HG03439 (cell line): ENCODE measurements at regions not wholly inside any gene's neighbourhood (a gene's known extent, or its start where the extent isn't known, plus 50 kb on each side); places are given as distances from the start of the nearest gene placed in this dataset.
"Not testable (repeated sequence)": the region's sequence is repeated elsewhere in the genome, so short reads cannot be mapped to it uniquely, and the experiment has no call there.

Experiments used
- ATAC-seq: cut with Tn5 transposase; IDR thresholded peaks from one replicate; pipeline ENCODE4 v1.9.1; 2021; ENCODE audit warnings: mild to moderate bottlenecking, moderate library complexity; ENCODE audit not compliant: unreplicated experiment

- not testable (repeated sequence) for ATAC-seq
Measured at GRCh38 chr5:6241056-6241455, 137.3 kb downstream of the MED10 start.

- ATAC-seq, result no peak
Measured at GRCh38 chr5:6236858-6237481, 141.4 kb downstream of the MED10 start.

- ATAC-seq, result no peak
Measured at GRCh38 chr5:6236170-6236793, 142.1 kb downstream of the MED10 start.

- ATAC-seq, result no peak
Measured at GRCh38 chr5:6235726-6236125, 142.6 kb downstream of the MED10 start.

GRCh38 chr5:6228257-6229250 is 149.8 kb downstream of the MED10 start:
- ATAC-seq, result no peak

GRCh38 chr5:6225121-6225607 is 153.2 kb downstream of the MED10 start:
- ATAC-seq, result no peak

GRCh38 chr5:6224406-6224805 is 153.9 kb downstream of the MED10 start:
- no peak for ATAC-seq

GRCh38 chr5:6222899-6223298 is 155.4 kb downstream of the MED10 start:
- ATAC-seq, result no peak

- no peak for ATAC-seq
Measured at GRCh38 chr5:6222121-6222520, 156.2 kb downstream of the MED10 start.

- no peak for ATAC-seq
Measured at GRCh38 chr5:6221141-6221626, 157.2 kb downstream of the MED10 start.

GRCh38 chr5:6220346-6221088 is 157.8 kb downstream of the MED10 start:
- no peak for ATAC-seq

GRCh38 chr5:6218517-6218916 is 159.8 kb downstream of the MED10 start:
- ATAC-seq, result no peak

- no peak for ATAC-seq
Measured at GRCh38 chr5:6218116-6218515, 160.2 kb downstream of the MED10 start.

- ATAC-seq, result no peak
Measured at GRCh38 chr5:6216471-6217075, 161.8 kb downstream of the MED10 start.

GRCh38 chr5:6215891-6216290 is 162.5 kb downstream of the MED10 start:
- ATAC-seq, result no peak

- ATAC-seq, result no peak
Measured at GRCh38 chr5:6212244-6212643, 166.1 kb downstream of the MED10 start.

GRCh38 chr5:6206501-6206900 is 171.8 kb downstream of the MED10 start:
- no peak for ATAC-seq

- no peak for ATAC-seq
Measured at GRCh38 chr5:6202968-6203365, 175.4 kb downstream of the MED10 start.

GRCh38 chr5:6202149-6202967 is 176.0 kb downstream of the MED10 start:
- ATAC-seq, result no peak
